Esophagus squamous epithelium (tissue), 4 donors: ENCODE measurements at regions not wholly inside any gene's neighbourhood (a gene's known extent, or its start where the extent isn't known, plus 50 kb on each side); places are given as distances from the start of the nearest gene placed in this dataset.

ENCODE experiments used
- CTCF ChIP-seq, 6 experiments: fragments of 450-650 bp in 4 of 6; fragments of 200-600 bp in 2 of 6; sonication (generic) in 2 of 6; IDR thresholded peaks; one replicate each; pipeline ENCODE4 v1.5.1; 2016 to 2019; ENCODE audit warnings: antibody characterized with exemption in 6 of 6, mild to moderate bottlenecking in 4 of 6, moderate library complexity in 4 of 6
- POLR2A ChIP-seq, 4 donors: fragments of 450-650 bp; IDR thresholded peaks; one replicate each; pipeline ENCODE4 v1.6.1; 2017; ENCODE audit warnings: antibody characterized with exemption in 4 of 4, mild to moderate bottlenecking in 4 of 4, moderate library complexity in 3 of 4

DNA sequence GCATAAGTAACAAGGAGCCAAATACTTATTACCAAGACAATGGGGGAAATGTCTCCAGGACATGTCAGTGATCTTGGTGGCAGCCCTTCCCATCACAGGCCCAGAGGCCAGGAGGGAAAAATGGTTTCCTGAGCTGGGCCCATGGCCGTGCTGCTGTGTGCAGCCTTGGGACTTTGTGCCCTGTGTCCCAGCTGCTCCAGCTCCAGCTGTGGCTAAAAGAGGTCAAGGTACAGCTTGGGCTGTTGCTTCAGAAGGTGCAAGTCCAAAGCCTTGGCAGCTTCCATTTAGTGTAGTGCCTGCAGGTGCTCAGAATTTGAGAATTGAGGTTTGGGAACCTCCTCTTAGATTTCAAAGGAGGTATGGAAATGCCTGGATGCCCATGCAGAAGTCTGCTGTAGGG is 212.3 kb upstream of the DCN start:
- TF ChIP-seq CTCF (IDR thresholded peaks at IDR 0.05) = no peak
- TF ChIP-seq POLR2A (IDR thresholded peaks at IDR 0.05) = no peak
